K562 (cell line): ENCODE measurements at regions not wholly inside any gene's neighbourhood (a gene's known extent, or its start where the extent isn't known, plus 50 kb on each side); places are given as distances from the start of the nearest gene placed in this dataset.
A peak's percentile ranks its signal among the peaks of the same experiment; 100 is the strongest.

ENCODE experiments used
- BRD9 ChIP-seq: fragments of 450-650 bp; IDR thresholded peaks from 2 replicates; pipeline ENCODE4 v1.6.1; 2018; ENCODE audit warnings: low read depth; ENCODE audit not compliant: partially characterized antibody
- FOSL1 ChIP-seq: fragments of 200-800 bp; sonication (Bioruptor generic); conservative IDR thresholded peaks from 2 replicates; pipeline ENCODE4 v1.6.1; 2016; ENCODE audit warnings: missing genetic modification characterization, missing compliant biosample characterization
- FOXM1 ChIP-seq, 2 experiments: fragments of 450-650 bp in 1 of 2; sonication (generic) in 1 of 2; formaldehyde crosslinking in 1 of 2; IDR thresholded peaks; 2 replicates each; pipeline versions ENCODE4 v1.6.1 to v1.9.0; 2017 to 2022; ENCODE audit warnings: low read depth in 2 of 2, mild to moderate bottlenecking in 2 of 2, missing genetic modification reagents in 1 of 2, moderate library complexity in 1 of 2
- MCM2 ChIP-seq: fragments of 450-650 bp; IDR thresholded peaks from 2 replicates; pipeline ENCODE4 v1.6.1; 2017; ENCODE audit warnings: low read depth, mild to moderate bottlenecking
- MTA2 ChIP-seq: fragments of 450-650 bp; IDR thresholded peaks from 2 replicates; pipeline ENCODE4 v1.6.1; 2016; ENCODE audit warnings: low read depth
- PML ChIP-seq: IDR thresholded peaks from 2 replicates; pipeline ENCODE4 v1.6.1; 2012; ENCODE audit warnings: low read length, inconsistent platforms
- RFX1 ChIP-seq: fragments of 450-650 bp; IDR thresholded peaks from 2 replicates; pipeline ENCODE4 v1.6.1; 2016; ENCODE audit warnings: mild to moderate bottlenecking, moderate library complexity
- THAP12 ChIP-seq: fragments of 250-450 bp; sonication (Bioruptor Pico); IDR thresholded peaks from 2 replicates; pipeline ENCODE4 v1.9.0; 2021; ENCODE audit warnings: mild to moderate bottlenecking, inconsistent platforms
- ZFP1 ChIP-seq: fragments of 450-650 bp; formaldehyde crosslinking; IDR thresholded peaks from 2 replicates; pipeline ENCODE4 v1.4.0; 2020; ENCODE audit warnings: mild to moderate bottlenecking, mixed read lengths
- ZMIZ1 ChIP-seq, 2 experiments: fragments of 150-350 bp in 1 of 2; IDR thresholded peaks; 2 replicates each; pipeline ENCODE4 v1.6.1; 2012 to 2016; ENCODE audit warnings: low read depth in 2 of 2, low read length in 2 of 2, mild to moderate bottlenecking in 1 of 2, moderate library complexity in 1 of 2
- TF ChIP-seq, protein P1 (sequence below): fragments of 250-450 bp; sonication (Bioruptor Pico); IDR thresholded peaks from 2 replicates; pipeline ENCODE4 v1.5.0; 2021
- TF ChIP-seq, protein P2 (sequence below): fragments of 250-450 bp; sonication (Bioruptor Pico); IDR thresholded peaks from 2 replicates; pipeline ENCODE4 v1.4.0; 2020

GRCh38 chr12:28883406-28883997 lies 265.6 kb upstream of the FAR2 start (continued):
- TF ChIP-seq THAP12 (CRISPR knock-in tag), result no peak
- 0 out of 2 replicates have a peak, but pooled peaks have one; percentile 23 for TF ChIP-seq MTA2
- peak; percentile 67; the same call in 1 of the 2 replicates for TF ChIP-seq PML
- TF ChIP-seq BRD9, result no peak
- TF ChIP-seq FOSL1 (tag), result peak; percentile 95
- TF ChIP-seq, protein P1, sequence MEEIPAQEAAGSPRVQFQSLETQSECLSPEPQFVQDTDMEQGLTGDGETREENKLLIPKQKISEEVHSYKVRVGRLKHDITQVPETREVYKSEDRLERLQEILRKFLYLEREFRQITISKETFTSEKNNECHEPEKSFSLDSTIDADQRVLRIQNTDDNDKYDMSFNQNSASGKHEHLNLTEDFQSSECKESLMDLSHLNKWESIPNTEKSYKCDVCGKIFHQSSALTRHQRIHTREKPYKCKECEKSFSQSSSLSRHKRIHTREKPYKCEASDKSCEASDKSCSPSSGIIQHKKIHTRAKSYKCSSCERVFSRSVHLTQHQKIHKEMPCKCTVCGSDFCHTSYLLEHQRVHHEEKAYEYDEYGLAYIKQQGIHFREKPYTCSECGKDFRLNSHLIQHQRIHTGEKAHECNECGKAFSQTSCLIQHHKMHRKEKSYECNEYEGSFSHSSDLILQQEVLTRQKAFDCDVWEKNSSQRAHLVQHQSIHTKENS (CRISPR knock-in tag), result no peak
- TF ChIP-seq ZFP1, result no peak
- TF ChIP-seq MCM2, result no peak
- TF ChIP-seq, protein P2, sequence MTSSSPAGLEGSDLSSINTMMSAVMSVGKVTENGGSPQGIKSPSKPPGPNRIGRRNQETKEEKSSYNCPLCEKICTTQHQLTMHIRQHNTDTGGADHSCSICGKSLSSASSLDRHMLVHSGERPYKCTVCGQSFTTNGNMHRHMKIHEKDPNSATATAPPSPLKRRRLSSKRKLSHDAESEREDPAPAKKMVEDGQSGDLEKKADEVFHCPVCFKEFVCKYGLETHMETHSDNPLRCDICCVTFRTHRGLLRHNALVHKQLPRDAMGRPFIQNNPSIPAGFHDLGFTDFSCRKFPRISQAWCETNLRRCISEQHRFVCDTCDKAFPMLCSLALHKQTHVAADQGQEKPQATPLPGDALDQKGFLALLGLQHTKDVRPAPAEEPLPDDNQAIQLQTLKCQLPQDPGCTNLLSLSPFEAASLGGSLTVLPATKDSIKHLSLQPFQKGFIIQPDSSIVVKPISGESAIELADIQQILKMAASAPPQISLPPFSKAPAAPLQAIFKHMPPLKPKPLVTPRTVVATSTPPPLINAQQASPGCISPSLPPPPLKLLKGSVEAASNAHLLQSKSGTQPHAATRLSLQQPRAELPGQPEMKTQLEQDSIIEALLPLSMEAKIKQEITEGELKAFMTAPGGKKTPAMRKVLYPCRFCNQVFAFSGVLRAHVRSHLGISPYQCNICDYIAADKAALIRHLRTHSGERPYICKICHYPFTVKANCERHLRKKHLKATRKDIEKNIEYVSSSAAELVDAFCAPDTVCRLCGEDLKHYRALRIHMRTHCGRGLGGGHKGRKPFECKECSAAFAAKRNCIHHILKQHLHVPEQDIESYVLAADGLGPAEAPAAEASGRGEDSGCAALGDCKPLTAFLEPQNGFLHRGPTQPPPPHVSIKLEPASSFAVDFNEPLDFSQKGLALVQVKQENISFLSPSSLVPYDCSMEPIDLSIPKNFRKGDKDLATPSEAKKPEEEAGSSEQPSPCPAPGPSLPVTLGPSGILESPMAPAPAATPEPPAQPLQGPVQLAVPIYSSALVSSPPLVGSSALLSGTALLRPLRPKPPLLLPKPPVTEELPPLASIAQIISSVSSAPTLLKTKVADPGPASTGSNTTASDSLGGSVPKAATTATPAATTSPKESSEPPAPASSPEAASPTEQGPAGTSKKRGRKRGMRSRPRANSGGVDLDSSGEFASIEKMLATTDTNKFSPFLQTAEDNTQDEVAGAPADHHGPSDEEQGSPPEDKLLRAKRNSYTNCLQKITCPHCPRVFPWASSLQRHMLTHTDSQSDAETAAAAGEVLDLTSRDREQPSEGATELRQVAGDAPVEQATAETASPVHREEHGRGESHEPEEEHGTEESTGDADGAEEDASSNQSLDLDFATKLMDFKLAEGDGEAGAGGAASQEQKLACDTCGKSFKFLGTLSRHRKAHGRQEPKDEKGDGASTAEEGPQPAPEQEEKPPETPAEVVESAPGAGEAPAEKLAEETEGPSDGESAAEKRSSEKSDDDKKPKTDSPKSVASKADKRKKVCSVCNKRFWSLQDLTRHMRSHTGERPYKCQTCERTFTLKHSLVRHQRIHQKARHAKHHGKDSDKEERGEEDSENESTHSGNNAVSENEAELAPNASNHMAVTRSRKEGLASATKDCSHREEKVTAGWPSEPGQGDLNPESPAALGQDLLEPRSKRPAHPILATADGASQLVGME (CRISPR knock-in tag), result no peak
- peak; percentile 68; the same call in 1 of the 2 replicates for TF ChIP-seq FOXM1 (IDR thresholded peaks at IDR 0.05; ENCODE audit: low read depth)
- TF ChIP-seq FOXM1 (CRISPR knock-in tag; IDR thresholded peaks at IDR 0.05; ENCODE audit: low read depth), result no peak
- TF ChIP-seq RFX1, result peak; percentile 29; the same call in 1 of the 2 replicates
- no peak for TF ChIP-seq ZMIZ1 (IDR thresholded peaks at IDR 0.05; ENCODE audit: low read depth in 2 of 2, low read length in 2 of 2)
- TF ChIP-seq, all 486 proteins: peak for 30
